ENCODE measurements at regions not wholly inside any gene's neighbourhood (a gene's known extent, or its start where the extent isn't known, plus 50 kb on each side); places are given as distances from the start of the nearest gene placed in this dataset.

GRCh38 chr2:216279031-216279430 is 93.3 kb downstream of the MARCHF4 start:
- TF ChIP-seq SP1 (IDR thresholded peaks at IDR 0.05) (no peak), FOXK2 (IDR thresholded peaks at IDR 0.05) (no peak), NFRKB (IDR thresholded peaks at IDR 0.05) (no peak), TARDBP (IDR thresholded peaks at IDR 0.05) (no peak), BHLHE40 (IDR thresholded peaks at IDR 0.05; ENCODE audit: borderline replicate concordance) (no peak), FOXM1 (IDR thresholded peaks at IDR 0.05; ENCODE audit: borderline replicate concordance) (no peak), HDGF (IDR thresholded peaks at IDR 0.05; ENCODE audit: borderline replicate concordance) (no peak), L3MBTL2 (conservative IDR thresholded peaks at IDR 0.05) (no peak), FOXA1 (IDR thresholded peaks at IDR 0.05) (no peak), ELF4 (IDR thresholded peaks at IDR 0.05) (no peak), ARNT (IDR thresholded peaks at IDR 0.05) (no peak), PKNOX1 (IDR thresholded peaks at IDR 0.05) (no peak), ZNF384 (IDR thresholded peaks at IDR 0.05) (no peak), SUZ12 (IDR thresholded peaks at IDR 0.05) (no peak)

Measured in HEK293T (cell line).